Pancreas (tissue), 10 donors: ENCODE measurements at regions not wholly inside any gene's neighbourhood (a gene's known extent, or its start where the extent isn't known, plus 50 kb on each side); places are given as distances from the start of the nearest gene placed in this dataset.

Experiments used
- ATAC-seq, 4 donors: fragments of 200-7000 bp; cut with Tn5 transposase; one replicate each; pipeline versions ENCODE4 v1.8.0 to v1.9.1; 2020; ENCODE audit warnings: mild to moderate bottlenecking in 4 of 4, moderate library complexity in 4 of 4
- DNase-seq, 6 donors: peaks; one replicate each; pipeline ENCODE4 v3.0.0-alpha.2; 2020
- FAIRE-seq: peaks from 2 replicates; lab custom pipeline; 2012; peaks lifted over from hg19 to GRCh38; lab: Jason Lieb, UNC
- H3K27ac ChIP-seq, 4 donors: fragments of 200-600 bp; sonication (generic); 1 replicate in 3 of 4; 2 replicates in 1 of 4; pipeline versions ENCODE4 v1.5.0 to v1.8.0; 2020
- H3K27me3 ChIP-seq, 4 donors: fragments of 200-600 bp; one replicate each; pipeline ENCODE4 v1.8.0; 2021
- H3K36me3 ChIP-seq, 3 donors: fragments of 200-600 bp; sonication (generic) in 1 of 3; one replicate each; pipeline versions ENCODE4 v1.5.0 to v1.8.0; 2020 to 2021
- H3K4me1 ChIP-seq, 3 donors: fragments of 200-600 bp; one replicate each; pipeline ENCODE4 v1.8.0; 2021
- H3K4me3 ChIP-seq, 4 donors: fragments of 200-600 bp; sonication (generic) in 2 of 4; one replicate each; pipeline versions ENCODE4 v1.5.0 to v1.8.0; 2020 to 2021
- H3K9me3 ChIP-seq, 4 donors: fragments of 200-600 bp; one replicate each; pipeline ENCODE4 v1.8.0; 2021
- CTCF ChIP-seq, 4 donors: fragments of 200-600 bp; sonication (generic) in 3 of 4; IDR thresholded peaks; one replicate each; pipeline versions ENCODE4 v1.5.0 to v1.8.0; 2021; ENCODE audit warnings: antibody characterized with exemption in 4 of 4
- WGBS, 2 donors: extraction: QIAGEN DNeasy Blood & Tissue Kit; methylation state at CpG; one replicate each; pipeline ENCODE4 v1.1.7; 2013; 5-methylcytosine and 5-hydroxymethylcytosine counted together
- intact Hi-C, 3 donors: fragments of 100-400 bp; cut with DNase I; formaldehyde crosslinking; loops; one replicate each; pipeline versions ENCODE4 v1.11.1 to v1.14.2; 2022
- donor health status: healthy with polysubstance abuse.
- donor health status: DM: no; HTN: no; CAD: no; lungs with moderate emphysema.
- donor health status: DM: no; HTN: no; CAD: no.
- donor health status: control.
- donor health status: control.
- donor health status: Bipolar disorder and iron deficiency.
- donor health status: DM: yes; HTN: yes; CAD: no.
- donor health status: DM: no; HTN: no; CAD: no.
- donor health status: DM: no; HTN: no; CAD: no.
- donor health status: DM: yes; HTN: yes; CAD: no.

GRCh38 chr2:20107352-20107751 is 55.9 kb upstream of the LAPTM4A start:
- Histone ChIP-seq H3K27me3 (no peaks in the 10 kb centered on the region), H3K36me3 (no peaks in the 10 kb centered on the region), H3K4me1 (no peaks in the 10 kb centered on the region), H3K4me3 (peak overlapping the region in 1 of 4 donors; percentile 27), H3K9me3 (no peaks in the 10 kb centered on the region), H3K27ac (no peak overlapping the region)
- intact Hi-C loops: no loop called here
- FAIRE-seq (no peak), DNase-seq (no peak), ATAC-seq (no peak)
- TF ChIP-seq CTCF (IDR thresholded peaks at IDR 0.05): no peak
- whole genome bisulfite sequencing, 2 donors: 86 to 91% methylated on average over 11 of the region's 11 CpGs

DNA sequence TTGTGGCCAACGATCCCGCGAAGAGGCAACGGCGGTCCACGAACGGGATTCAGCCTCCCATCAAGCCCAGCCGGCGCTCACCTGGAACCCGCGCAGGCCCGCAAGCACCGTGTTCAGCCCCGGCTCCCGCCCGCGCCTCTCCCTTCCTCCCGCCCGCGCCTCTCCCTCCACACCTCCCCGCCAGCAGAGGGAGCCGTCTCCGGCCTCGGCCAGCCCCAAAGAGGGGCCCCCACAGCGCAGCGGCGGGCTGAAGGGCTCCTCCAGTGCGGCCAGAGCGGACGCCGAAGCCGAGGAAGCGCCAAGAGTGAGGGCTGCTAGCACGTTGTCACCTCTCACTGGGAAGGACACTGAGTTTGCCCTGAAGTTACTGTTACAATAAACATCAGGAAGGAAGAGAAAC is 55.3 kb upstream of the LAPTM4A start:
- peak; percentile 53 to 87 (median 78) for DNase-seq
- H3K27me3 ChIP-seq: no peaks in the 10 kb centered on the region
- H3K9me3 ChIP-seq: no peaks in the 10 kb centered on the region
- peak overlapping the region in 2 of 4 donors; percentile 26 to 27 for H3K4me3 ChIP-seq
- intact Hi-C loops: no loop called here
- no peak for FAIRE-seq
- peak in 3 of 4 donors; percentile 34 to 54 (median 45) for TF ChIP-seq CTCF (IDR thresholded peaks at IDR 0.05)
- peak; percentile 69 to 90 (median 86) for ATAC-seq
- H3K36me3 ChIP-seq: no peaks in the 10 kb centered on the region
- no peaks in the 10 kb centered on the region for H3K4me1 ChIP-seq
- 10 to 17% methylated on average over 26 to 34 of the region's 34 CpGs for WGBS, 2 donors
- H3K27ac ChIP-seq: no peak overlapping the region

- intact Hi-C loops: no loop called here
- no peak overlapping the region for H3K27ac ChIP-seq
- H3K4me3 ChIP-seq: no peak overlapping the region
- WGBS, 2 donors: 59 to 64% methylated on average over 8 to 9 of the region's 9 CpGs
- no peak for TF ChIP-seq CTCF (IDR thresholded peaks at IDR 0.05)
- ATAC-seq (no peak), DNase-seq (no peak), FAIRE-seq (no peak)
- H3K36me3 ChIP-seq: no peaks in the 10 kb centered on the region
- H3K4me1 ChIP-seq: no peaks in the 10 kb centered on the region
- H3K27me3 ChIP-seq: no peaks in the 10 kb centered on the region
- no peaks in the 10 kb centered on the region for H3K9me3 ChIP-seq
These were observed 53.6 kb upstream of the LAPTM4A start for GRCh38 chr2:20104900-20105545.

DNA sequence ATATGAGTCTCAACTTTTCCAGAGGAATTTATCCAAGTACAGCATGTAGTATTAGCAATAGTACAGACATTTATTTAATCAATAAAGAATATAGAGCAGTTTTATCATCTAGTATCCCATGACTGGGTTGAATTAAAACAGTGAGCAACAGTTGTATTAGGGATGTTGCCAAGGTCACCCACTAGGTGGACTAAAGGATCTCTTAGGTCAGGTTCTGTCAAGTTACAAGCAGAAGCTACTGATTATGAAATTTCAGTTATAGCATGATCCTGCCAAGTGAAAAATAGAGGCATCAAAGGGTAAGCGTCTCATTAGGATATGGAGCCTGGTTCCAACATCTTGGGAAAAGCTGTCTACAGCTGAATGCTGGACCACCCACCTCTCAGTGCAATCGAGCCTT is 52.1 kb upstream of the LAPTM4A start:
- H3K4me3 ChIP-seq: no peak overlapping the region
- no peak for DNase-seq
- WGBS, 2 donors: 48 to 72% methylated on average over 2 of the region's 2 CpGs
- intact Hi-C loops: no loop called here
- no peak for TF ChIP-seq CTCF (IDR thresholded peaks at IDR 0.05)
- no peak for FAIRE-seq
- H3K9me3 ChIP-seq: no peaks in the 10 kb centered on the region
- H3K36me3 ChIP-seq: no peaks in the 10 kb centered on the region
- peak in 2 of 4 donors; percentile 36 to 40 for ATAC-seq
- H3K4me1 ChIP-seq: no peaks in the 10 kb centered on the region
- H3K27ac ChIP-seq: no peak overlapping the region
- no peaks in the 10 kb centered on the region for H3K27me3 ChIP-seq
